Mesenteric fat pad (tissue), 1 donor: ENCODE measurements at regions not wholly inside any gene's neighbourhood (a gene's known extent, or its start where the extent isn't known, plus 50 kb on each side); places are given as distances from the start of the nearest gene placed in this dataset.
A peak's percentile ranks its signal among the peaks of the same experiment; 100 is the strongest.

Source experiments
- DNase-seq: peaks from one replicate; pipeline ENCODE4 v3.0.0-alpha.2; 2020; ENCODE audit warnings: low spot score
- donor health status: DM: yes; HTN: yes; CAD: no.

- DNase-seq: no peak
These were observed 126.9 kb downstream of the MRM1 start for GRCh38 chr17:36728030-36728991.

GRCh38 chr17:36730095-36730808 is 128.9 kb downstream of the MRM1 start:
- DNase-seq: peak; percentile 55

- no peak for DNase-seq
These were observed 129.6 kb downstream of the MRM1 start for GRCh38 chr17:36730857-36731490.

GRCh38 chr17:36731811-36732210 is 130.4 kb downstream of the MRM1 start:
- DNase-seq: no peak

- DNase-seq: no peak
These were observed 131.0 kb downstream of the MRM1 start for GRCh38 chr17:36732351-36732750.

- DNase-seq: no peak
These were observed 135.1 kb downstream of the MRM1 start for GRCh38 chr17:36736201-36737156.

GRCh38 chr17:36739208-36739607 is 137.8 kb downstream of the MRM1 start:
- DNase-seq: no peak

- DNase-seq: no peak
These were observed 138.8 kb downstream of the MRM1 start for GRCh38 chr17:36740157-36740556.

GRCh38 chr17:36741019-36741902 is 139.9 kb downstream of the MRM1 start:
- no peak for DNase-seq

- DNase-seq: no peak
These were observed 141.1 kb downstream of the MRM1 start for GRCh38 chr17:36742267-36743000.

- no peak for DNase-seq
These were observed 141.7 kb downstream of the MRM1 start for GRCh38 chr17:36743130-36743529.

GRCh38 chr17:36746381-36747053 is 145.1 kb downstream of the MRM1 start:
- no peak for DNase-seq

GRCh38 chr17:36747861-36748260 is 146.5 kb downstream of the MRM1 start:
- no peak for DNase-seq

- no peak for DNase-seq
These were observed 146.9 kb downstream of the MRM1 start for GRCh38 chr17:36748272-36748671.

- no peak for DNase-seq
These were observed 148.1 kb downstream of the MRM1 start for GRCh38 chr17:36749493-36749892.

- no peak for DNase-seq
These were observed 149.0 kb downstream of the MRM1 start for GRCh38 chr17:36750316-36750885.

- DNase-seq: no peak
These were observed 150.9 kb downstream of the MRM1 start for GRCh38 chr17:36752096-36752888.
